OCI-LY1 (cell line): ENCODE measurements at regions not wholly inside any gene's neighbourhood (a gene's known extent, or its start where the extent isn't known, plus 50 kb on each side); places are given as distances from the start of the nearest gene placed in this dataset.

Experiments
- EZH2 ChIP-seq: fragments of 200-600 bp; sonication (generic), shearing (Covaris generic); IDR thresholded peaks from 2 replicates; pipeline ENCODE4 v1.8.0; 2017; ENCODE audit warnings: borderline replicate concordance, mixed run types, mild to moderate bottlenecking, antibody characterized with exemption, low read length, moderate library complexity, mixed read lengths
- TF ChIP-seq, protein P1 (sequence below): fragments of 200-600 bp; sonication (generic), shearing (Covaris generic); IDR thresholded peaks from 2 replicates; pipeline ENCODE4 v1.5.1; 2017; ENCODE audit warnings: mild to moderate bottlenecking, antibody characterized with exemption, low read length, moderate library complexity, mixed read lengths

DNA sequence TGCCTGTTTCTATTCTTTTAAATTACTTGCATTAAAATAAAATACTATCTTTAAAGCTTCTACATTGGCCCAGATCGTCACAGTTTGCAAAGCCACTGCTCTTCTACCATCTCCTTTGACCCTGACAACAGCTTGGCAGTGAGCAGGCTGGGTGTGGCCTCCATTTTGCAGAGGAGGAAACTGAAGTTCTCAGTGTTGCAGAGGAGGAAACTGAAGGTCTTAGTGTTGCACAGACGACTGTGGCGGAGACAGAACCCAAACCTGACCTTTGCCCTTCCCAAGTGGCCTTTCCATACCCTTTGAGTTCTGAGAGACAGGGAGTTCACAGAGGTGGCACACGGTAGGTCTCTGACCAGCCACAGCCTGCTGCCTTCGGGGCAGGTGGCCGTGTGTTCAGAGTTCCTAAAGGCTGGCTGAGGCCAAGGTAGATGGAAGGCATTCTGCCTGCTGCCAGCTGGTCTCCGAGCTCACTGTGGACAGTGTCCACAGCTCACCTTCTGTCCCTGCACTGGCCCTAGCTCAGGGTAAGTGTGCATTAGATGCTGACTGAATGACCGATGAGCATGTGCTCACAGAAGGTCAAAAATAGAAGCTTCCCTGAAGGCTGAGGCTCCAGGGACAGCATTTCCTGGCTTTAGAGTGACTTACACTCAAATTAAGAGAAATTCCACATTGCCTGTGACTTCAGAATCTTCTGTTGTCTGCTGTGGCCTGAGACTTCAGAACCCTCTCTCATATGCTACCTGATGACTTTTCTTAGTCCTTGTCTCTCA, 113.5 kb upstream of the SLC24A3 start:
- TF ChIP-seq EZH2, result no peak
- TF ChIP-seq, protein P1, sequence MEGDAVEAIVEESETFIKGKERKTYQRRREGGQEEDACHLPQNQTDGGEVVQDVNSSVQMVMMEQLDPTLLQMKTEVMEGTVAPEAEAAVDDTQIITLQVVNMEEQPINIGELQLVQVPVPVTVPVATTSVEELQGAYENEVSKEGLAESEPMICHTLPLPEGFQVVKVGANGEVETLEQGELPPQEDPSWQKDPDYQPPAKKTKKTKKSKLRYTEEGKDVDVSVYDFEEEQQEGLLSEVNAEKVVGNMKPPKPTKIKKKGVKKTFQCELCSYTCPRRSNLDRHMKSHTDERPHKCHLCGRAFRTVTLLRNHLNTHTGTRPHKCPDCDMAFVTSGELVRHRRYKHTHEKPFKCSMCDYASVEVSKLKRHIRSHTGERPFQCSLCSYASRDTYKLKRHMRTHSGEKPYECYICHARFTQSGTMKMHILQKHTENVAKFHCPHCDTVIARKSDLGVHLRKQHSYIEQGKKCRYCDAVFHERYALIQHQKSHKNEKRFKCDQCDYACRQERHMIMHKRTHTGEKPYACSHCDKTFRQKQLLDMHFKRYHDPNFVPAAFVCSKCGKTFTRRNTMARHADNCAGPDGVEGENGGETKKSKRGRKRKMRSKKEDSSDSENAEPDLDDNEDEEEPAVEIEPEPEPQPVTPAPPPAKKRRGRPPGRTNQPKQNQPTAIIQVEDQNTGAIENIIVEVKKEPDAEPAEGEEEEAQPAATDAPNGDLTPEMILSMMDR, result no peak
